Liver (tissue), 8 donors: ENCODE measurements at regions not wholly inside any gene's neighbourhood (a gene's known extent, or its start where the extent isn't known, plus 50 kb on each side); places are given as distances from the start of the nearest gene placed in this dataset.

Experiments used
- DNase-seq: peaks from one replicate; pipeline ENCODE4 v3.0.0-alpha.2; 2017; ENCODE audit warnings: low spot score
- H3K27ac ChIP-seq, 2 donors: one replicate each; pipeline ENCODE4 v1.7.0; 2013; ENCODE audit warnings: inconsistent platforms in 2 of 2, low read length in 2 of 2, control low read depth in 1 of 2, low read depth in 1 of 2, mild to moderate bottlenecking in 1 of 2
- H3K27me3 ChIP-seq, 4 donors: one replicate each; pipeline versions ENCODE4 v1.6.1 to v1.7.0; 2013; ENCODE audit warnings: low read length in 3 of 4, inconsistent platforms in 1 of 4, mild to moderate bottlenecking in 1 of 4, moderate library complexity in 1 of 4; ENCODE audit not compliant: control insufficient read depth in 4 of 4, insufficient read depth in 4 of 4
- H3K36me3 ChIP-seq, 4 donors: one replicate each; pipeline versions ENCODE4 v1.6.1 to v1.7.0; 2013; ENCODE audit warnings: low read length in 3 of 4, mild to moderate bottlenecking in 3 of 4, low read depth in 1 of 4, moderate library complexity in 1 of 4; ENCODE audit not compliant: control insufficient read depth in 4 of 4, insufficient read depth in 3 of 4
- H3K4me1 ChIP-seq, 4 donors: one replicate each; pipeline versions ENCODE4 v1.6.1 to v1.7.0; 2013; ENCODE audit warnings: low read length in 3 of 4, mild to moderate bottlenecking in 3 of 4, moderate library complexity in 1 of 4; ENCODE audit not compliant: control insufficient read depth in 4 of 4, insufficient read depth in 4 of 4
- H3K4me3 ChIP-seq, 3 donors: one replicate each; pipeline versions ENCODE4 v1.6.1 to v1.7.0; 2013; ENCODE audit warnings: low read length in 3 of 3, control low read depth in 1 of 3, low read depth in 1 of 3, mild to moderate bottlenecking in 1 of 3
- H3K9ac ChIP-seq, 2 donors: one replicate each; pipeline ENCODE4 v1.7.0; 2013; ENCODE audit warnings: low read length in 2 of 2, mild to moderate bottlenecking in 2 of 2, moderate library complexity in 2 of 2, control low read depth in 1 of 2, low read depth in 1 of 2
- H3K9me3 ChIP-seq, 4 donors: one replicate each; pipeline versions ENCODE4 v1.6.1 to v1.7.0; 2013; ENCODE audit warnings: low read length in 3 of 4; ENCODE audit not compliant: control insufficient read depth in 4 of 4
- EGR1 ChIP-seq, 2 donors: IDR thresholded peaks; 2 replicates each; pipeline ENCODE4 v1.6.1; 2016 to 2018; ENCODE audit warnings: antibody characterized with exemption in 2 of 2, low read depth in 2 of 2
- FOXA1 ChIP-seq: IDR thresholded peaks from 2 replicates; pipeline ENCODE4 v1.6.1; 2016; ENCODE audit warnings: antibody characterized with exemption
- FOXA2 ChIP-seq: IDR thresholded peaks from 2 replicates; pipeline ENCODE4 v1.6.1; 2016; ENCODE audit warnings: antibody characterized with exemption
- GABPA ChIP-seq, 2 donors: IDR thresholded peaks in 1 of 2; conservative IDR thresholded peaks in 1 of 2; 2 replicates each; pipeline ENCODE4 v1.6.1; 2016; ENCODE audit warnings: antibody characterized with exemption in 2 of 2, mild to moderate bottlenecking in 1 of 2, moderate library complexity in 1 of 2
- HNF4A ChIP-seq, 2 donors: conservative IDR thresholded peaks; 2 replicates each; pipeline ENCODE4 v1.6.1; 2016; ENCODE audit warnings: antibody characterized with exemption in 2 of 2, mild to moderate bottlenecking in 2 of 2
- HNF4G ChIP-seq: IDR thresholded peaks from 2 replicates; pipeline ENCODE4 v1.6.1; 2016; ENCODE audit warnings: antibody characterized with exemption
- JUND ChIP-seq, 2 donors: IDR thresholded peaks; 2 replicates each; pipeline ENCODE4 v1.6.1; 2016; ENCODE audit warnings: antibody characterized with exemption in 2 of 2
- NR2F2 ChIP-seq: IDR thresholded peaks from 2 replicates; pipeline ENCODE4 v1.6.1; 2016; ENCODE audit warnings: antibody characterized with exemption
- RAD21 ChIP-seq, 2 donors: IDR thresholded peaks; 2 replicates each; pipeline ENCODE4 v1.6.1; 2016; ENCODE audit warnings: antibody characterized with exemption in 2 of 2, mild to moderate bottlenecking in 2 of 2
- RXRA ChIP-seq, 2 donors: IDR thresholded peaks; 2 replicates each; pipeline ENCODE4 v1.6.1; 2017 to 2018; ENCODE audit warnings: antibody characterized with exemption in 2 of 2, mild to moderate bottlenecking in 1 of 2
- SP1 ChIP-seq: IDR thresholded peaks from 2 replicates; pipeline ENCODE4 v1.6.1; 2018; ENCODE audit warnings: antibody characterized with exemption, mild to moderate bottlenecking
- TAF1 ChIP-seq: conservative IDR thresholded peaks from 2 replicates; pipeline ENCODE4 v1.6.1; 2016; ENCODE audit warnings: antibody characterized with exemption, mild to moderate bottlenecking
- YY1 ChIP-seq: IDR thresholded peaks from 2 replicates; pipeline ENCODE4 v1.6.1; 2016; ENCODE audit warnings: antibody characterized with exemption, mild to moderate bottlenecking
- WGBS: extraction: QIAGEN DNeasy Blood & Tissue Kit; methylation state at CpG from one replicate; pipeline ENCODE4 v1.1.7; 2013; 5-methylcytosine and 5-hydroxymethylcytosine counted together
- TF ChIP-seq, protein P1 (sequence below): IDR thresholded peaks from 2 replicates; pipeline ENCODE4 v1.6.1; 2016; ENCODE audit warnings: antibody characterized with exemption
- TF ChIP-seq, protein P2 (sequence below): fragments of 150-350 bp; IDR thresholded peaks from 2 replicates; pipeline ENCODE4 v1.5.1; 2017; ENCODE audit warnings: improper control_type of control experiment, low read depth, low read length; ENCODE audit not compliant: missing input control
- TF ChIP-seq, protein P3 (sequence below): IDR thresholded peaks from 2 replicates; pipeline ENCODE4 v1.6.1; 2016; ENCODE audit warnings: antibody characterized with exemption, mild to moderate bottlenecking
- TF ChIP-seq, protein P4 (sequence below): IDR thresholded peaks from 2 replicates; pipeline ENCODE4 v1.6.1; 2016; ENCODE audit warnings: antibody characterized with exemption
- TF ChIP-seq, protein P5 (sequence below): IDR thresholded peaks from 2 replicates; pipeline ENCODE4 v1.6.1; 2016; ENCODE audit warnings: antibody characterized with exemption
- donor health status: healthy.
- donor health status: healthy.
- donor health status: healthy.
- donor health status: healthy.
- donor health status: healthy.

DNA sequence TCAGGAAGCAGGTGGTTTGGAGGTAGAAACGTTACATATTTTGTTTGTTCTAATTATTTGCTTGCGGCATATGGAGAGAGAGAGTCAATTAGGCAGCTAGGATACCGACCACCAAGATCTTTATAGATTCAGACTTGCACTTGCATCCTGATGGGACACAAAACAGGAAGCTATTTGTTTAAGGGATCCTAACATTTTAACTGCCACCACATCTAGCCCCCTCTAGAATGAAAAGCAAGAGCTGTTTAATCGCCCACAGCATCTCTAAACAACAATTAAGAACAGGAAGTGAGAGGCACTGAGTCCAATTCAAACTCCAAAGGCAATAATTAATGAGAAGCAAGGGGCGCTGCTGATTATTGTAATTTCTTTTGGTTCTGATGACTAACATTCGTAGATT lies 182.0 kb upstream of the LINC00305 start:
- no peaks in the 10 kb centered on the region for H3K27me3 ChIP-seq
- no peaks in the 10 kb centered on the region for H3K9me3 ChIP-seq
- 81% methylated on average over 6 of the region's 6 CpGs for WGBS
- no peak for DNase-seq
- H3K4me3 ChIP-seq = no peak overlapping the region
- no peak overlapping the region for H3K27ac ChIP-seq
- H3K4me1 ChIP-seq = peaks cover 0 to 6% (median 0%) of the 10 kb centered on the region in 4 donors
- TF ChIP-seq SP1 (no peak), RXRA (IDR thresholded peaks at IDR 0.05) (no peak), FOXA2 (no peak), TAF1 (no peak), HNF4G (no peak), EGR1 (IDR thresholded peaks at IDR 0.05; ENCODE audit: low read depth in 2 of 2) (no peak), YY1 (no peak)
- TF ChIP-seq, protein P1, sequence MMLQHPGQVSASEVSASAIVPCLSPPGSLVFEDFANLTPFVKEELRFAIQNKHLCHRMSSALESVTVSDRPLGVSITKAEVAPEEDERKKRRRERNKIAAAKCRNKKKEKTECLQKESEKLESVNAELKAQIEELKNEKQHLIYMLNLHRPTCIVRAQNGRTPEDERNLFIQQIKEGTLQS = no peak
- no peaks in the 10 kb centered on the region for H3K36me3 ChIP-seq
- H3K9ac ChIP-seq = no peak overlapping the region

DNA sequence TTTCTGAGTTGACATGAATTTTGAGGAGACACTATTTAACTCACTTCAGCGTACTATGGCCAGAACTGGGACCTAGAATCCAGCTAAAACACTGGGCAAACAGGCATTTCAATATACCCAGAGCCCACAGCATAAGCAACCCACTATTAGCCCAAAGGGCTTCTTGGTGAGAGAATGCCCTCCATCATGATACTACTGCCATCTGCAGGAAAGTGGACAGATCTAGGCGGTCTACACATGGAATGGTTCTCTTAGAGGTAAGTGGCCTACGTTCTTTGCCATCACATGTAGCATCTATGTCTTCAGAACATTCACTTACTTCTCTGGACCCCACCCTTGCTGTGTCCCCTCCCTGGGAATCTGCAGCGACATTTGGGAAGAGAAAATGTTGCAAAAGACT lies 181.3 kb upstream of the LINC00305 start:
- TF ChIP-seq, protein P2, sequence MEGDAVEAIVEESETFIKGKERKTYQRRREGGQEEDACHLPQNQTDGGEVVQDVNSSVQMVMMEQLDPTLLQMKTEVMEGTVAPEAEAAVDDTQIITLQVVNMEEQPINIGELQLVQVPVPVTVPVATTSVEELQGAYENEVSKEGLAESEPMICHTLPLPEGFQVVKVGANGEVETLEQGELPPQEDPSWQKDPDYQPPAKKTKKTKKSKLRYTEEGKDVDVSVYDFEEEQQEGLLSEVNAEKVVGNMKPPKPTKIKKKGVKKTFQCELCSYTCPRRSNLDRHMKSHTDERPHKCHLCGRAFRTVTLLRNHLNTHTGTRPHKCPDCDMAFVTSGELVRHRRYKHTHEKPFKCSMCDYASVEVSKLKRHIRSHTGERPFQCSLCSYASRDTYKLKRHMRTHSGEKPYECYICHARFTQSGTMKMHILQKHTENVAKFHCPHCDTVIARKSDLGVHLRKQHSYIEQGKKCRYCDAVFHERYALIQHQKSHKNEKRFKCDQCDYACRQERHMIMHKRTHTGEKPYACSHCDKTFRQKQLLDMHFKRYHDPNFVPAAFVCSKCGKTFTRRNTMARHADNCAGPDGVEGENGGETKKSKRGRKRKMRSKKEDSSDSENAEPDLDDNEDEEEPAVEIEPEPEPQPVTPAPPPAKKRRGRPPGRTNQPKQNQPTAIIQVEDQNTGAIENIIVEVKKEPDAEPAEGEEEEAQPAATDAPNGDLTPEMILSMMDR = peak; percentile 64
- TF ChIP-seq RAD21 (IDR thresholded peaks at IDR 0.05) = peak; percentile 93 to 97
- no peak for TF ChIP-seq YY1
- peak; percentile 4 for TF ChIP-seq HNF4G
- H3K4me3 ChIP-seq = no peak overlapping the region
- peaks cover 0 to 6% (median 0%) of the 10 kb centered on the region in 4 donors for H3K4me1 ChIP-seq
- no peak for DNase-seq
- no peaks in the 10 kb centered on the region for H3K36me3 ChIP-seq
- H3K9ac ChIP-seq = no peak overlapping the region
- H3K9me3 ChIP-seq = no peaks in the 10 kb centered on the region
- H3K27me3 ChIP-seq = no peaks in the 10 kb centered on the region
- H3K27ac ChIP-seq = no peak overlapping the region
- 81% methylated on average over 4 of the region's 4 CpGs for WGBS

DNA sequence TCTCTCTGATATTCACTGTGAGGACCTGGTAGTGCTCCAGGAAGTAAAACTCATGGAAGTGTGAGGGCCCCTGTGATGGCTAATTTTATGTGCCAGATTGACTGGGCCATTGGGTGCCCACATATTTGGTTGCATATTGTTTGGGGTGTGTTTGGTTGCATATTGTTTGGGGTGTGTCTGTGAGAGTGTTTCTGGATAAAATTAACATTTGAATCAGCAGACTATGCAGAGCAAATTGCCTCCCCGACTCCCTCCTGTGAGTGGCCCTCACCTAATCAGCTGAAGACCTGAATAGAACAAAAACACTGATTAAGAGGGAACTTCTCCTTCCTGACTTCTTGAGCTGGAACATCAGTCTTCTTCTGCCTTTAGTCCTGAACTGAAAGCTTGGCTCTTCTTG lies 173.3 kb upstream of the LINC00305 start:
- WGBS = 89% methylated on average over 1 of the region's 1 CpG
- Histone ChIP-seq H3K27me3 (no peaks in the 10 kb centered on the region), H3K9ac (no peak overlapping the region), H3K27ac (no peak overlapping the region), H3K4me3 (no peak overlapping the region), H3K36me3 (no peaks in the 10 kb centered on the region), H3K9me3 (no peaks in the 10 kb centered on the region), H3K4me1 (peaks cover 0 to 11% (median 1%) of the 10 kb centered on the region in 4 donors)
- DNase-seq = no peak
- TF ChIP-seq SP1 = no peak
- no peak for TF ChIP-seq JUND (IDR thresholded peaks at IDR 0.05)
- TF ChIP-seq, protein P2 = no peak
- TF ChIP-seq, protein P3, sequence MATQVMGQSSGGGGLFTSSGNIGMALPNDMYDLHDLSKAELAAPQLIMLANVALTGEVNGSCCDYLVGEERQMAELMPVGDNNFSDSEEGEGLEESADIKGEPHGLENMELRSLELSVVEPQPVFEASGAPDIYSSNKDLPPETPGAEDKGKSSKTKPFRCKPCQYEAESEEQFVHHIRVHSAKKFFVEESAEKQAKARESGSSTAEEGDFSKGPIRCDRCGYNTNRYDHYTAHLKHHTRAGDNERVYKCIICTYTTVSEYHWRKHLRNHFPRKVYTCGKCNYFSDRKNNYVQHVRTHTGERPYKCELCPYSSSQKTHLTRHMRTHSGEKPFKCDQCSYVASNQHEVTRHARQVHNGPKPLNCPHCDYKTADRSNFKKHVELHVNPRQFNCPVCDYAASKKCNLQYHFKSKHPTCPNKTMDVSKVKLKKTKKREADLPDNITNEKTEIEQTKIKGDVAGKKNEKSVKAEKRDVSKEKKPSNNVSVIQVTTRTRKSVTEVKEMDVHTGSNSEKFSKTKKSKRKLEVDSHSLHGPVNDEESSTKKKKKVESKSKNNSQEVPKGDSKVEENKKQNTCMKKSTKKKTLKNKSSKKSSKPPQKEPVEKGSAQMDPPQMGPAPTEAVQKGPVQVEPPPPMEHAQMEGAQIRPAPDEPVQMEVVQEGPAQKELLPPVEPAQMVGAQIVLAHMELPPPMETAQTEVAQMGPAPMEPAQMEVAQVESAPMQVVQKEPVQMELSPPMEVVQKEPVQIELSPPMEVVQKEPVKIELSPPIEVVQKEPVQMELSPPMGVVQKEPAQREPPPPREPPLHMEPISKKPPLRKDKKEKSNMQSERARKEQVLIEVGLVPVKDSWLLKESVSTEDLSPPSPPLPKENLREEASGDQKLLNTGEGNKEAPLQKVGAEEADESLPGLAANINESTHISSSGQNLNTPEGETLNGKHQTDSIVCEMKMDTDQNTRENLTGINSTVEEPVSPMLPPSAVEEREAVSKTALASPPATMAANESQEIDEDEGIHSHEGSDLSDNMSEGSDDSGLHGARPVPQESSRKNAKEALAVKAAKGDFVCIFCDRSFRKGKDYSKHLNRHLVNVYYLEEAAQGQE = no peak
- TF ChIP-seq TAF1 = no peak
- TF ChIP-seq HNF4A (conservative IDR thresholded peaks at IDR 0.05) = no peak
- TF ChIP-seq RAD21 (IDR thresholded peaks at IDR 0.05) = no peak
- no peak for TF ChIP-seq FOXA2
- TF ChIP-seq FOXA1 = no peak
- TF ChIP-seq RXRA (IDR thresholded peaks at IDR 0.05) = no peak
- TF ChIP-seq, protein P4, sequence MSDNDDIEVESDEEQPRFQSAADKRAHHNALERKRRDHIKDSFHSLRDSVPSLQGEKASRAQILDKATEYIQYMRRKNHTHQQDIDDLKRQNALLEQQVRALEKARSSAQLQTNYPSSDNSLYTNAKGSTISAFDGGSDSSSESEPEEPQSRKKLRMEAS = no peak
- TF ChIP-seq GABPA (IDR thresholded peaks at IDR 0.05 in 1 of 2, conservative IDR thresholded peaks at IDR 0.05 in 1 of 2) = no peak
- TF ChIP-seq, protein P1 = no peak
- TF ChIP-seq EGR1 (IDR thresholded peaks at IDR 0.05; ENCODE audit: low read depth in 2 of 2) = no peak
- no peak for TF ChIP-seq HNF4G
- TF ChIP-seq, protein P5, sequence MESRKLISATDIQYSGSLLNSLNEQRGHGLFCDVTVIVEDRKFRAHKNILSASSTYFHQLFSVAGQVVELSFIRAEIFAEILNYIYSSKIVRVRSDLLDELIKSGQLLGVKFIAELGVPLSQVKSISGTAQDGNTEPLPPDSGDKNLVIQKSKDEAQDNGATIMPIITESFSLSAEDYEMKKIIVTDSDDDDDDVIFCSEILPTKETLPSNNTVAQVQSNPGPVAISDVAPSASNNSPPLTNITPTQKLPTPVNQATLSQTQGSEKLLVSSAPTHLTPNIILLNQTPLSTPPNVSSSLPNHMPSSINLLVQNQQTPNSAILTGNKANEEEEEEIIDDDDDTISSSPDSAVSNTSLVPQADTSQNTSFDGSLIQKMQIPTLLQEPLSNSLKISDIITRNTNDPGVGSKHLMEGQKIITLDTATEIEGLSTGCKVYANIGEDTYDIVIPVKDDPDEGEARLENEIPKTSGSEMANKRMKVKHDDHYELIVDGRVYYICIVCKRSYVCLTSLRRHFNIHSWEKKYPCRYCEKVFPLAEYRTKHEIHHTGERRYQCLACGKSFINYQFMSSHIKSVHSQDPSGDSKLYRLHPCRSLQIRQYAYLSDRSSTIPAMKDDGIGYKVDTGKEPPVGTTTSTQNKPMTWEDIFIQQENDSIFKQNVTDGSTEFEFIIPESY = no peak
- TF ChIP-seq NR2F2 = no peak
